DMS 273 treated with DMSO at 0.1 percent for 48 hours (cell line): ENCODE measurements at regions not wholly inside any gene's neighbourhood (a gene's known extent, or its start where the extent isn't known, plus 50 kb on each side); places are given as distances from the start of the nearest gene placed in this dataset.

Experiments
- DNase-seq: peaks from one replicate; lab custom pipeline; 2025; lab: John Stamatoyannopoulos, UW

DNA sequence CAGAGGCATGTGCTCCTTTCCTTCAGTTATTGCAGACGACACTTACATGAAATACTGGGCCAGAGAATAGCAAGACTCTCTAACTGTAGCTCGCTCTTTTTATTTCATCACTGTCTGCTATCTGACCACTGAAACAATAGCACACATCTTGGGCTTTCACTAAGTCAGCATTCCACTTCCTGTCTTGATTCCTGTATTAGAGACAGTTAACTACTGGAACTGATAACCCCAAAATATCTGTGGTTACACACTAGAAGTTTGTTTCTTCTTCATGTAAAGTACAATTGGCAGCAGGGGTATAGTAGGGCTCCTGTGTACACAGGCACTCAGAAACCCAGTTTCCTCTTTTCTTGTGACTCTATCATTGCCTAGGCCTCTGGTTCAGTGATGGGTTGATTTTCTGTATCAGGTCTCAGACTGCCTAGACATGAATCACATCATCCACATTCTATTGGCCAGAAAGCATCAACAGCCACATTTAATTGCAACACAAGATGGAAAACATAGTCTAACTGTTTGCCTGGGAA is 230.2 kb upstream of the CD96 start:
- DNase-seq = no peak

DNA sequence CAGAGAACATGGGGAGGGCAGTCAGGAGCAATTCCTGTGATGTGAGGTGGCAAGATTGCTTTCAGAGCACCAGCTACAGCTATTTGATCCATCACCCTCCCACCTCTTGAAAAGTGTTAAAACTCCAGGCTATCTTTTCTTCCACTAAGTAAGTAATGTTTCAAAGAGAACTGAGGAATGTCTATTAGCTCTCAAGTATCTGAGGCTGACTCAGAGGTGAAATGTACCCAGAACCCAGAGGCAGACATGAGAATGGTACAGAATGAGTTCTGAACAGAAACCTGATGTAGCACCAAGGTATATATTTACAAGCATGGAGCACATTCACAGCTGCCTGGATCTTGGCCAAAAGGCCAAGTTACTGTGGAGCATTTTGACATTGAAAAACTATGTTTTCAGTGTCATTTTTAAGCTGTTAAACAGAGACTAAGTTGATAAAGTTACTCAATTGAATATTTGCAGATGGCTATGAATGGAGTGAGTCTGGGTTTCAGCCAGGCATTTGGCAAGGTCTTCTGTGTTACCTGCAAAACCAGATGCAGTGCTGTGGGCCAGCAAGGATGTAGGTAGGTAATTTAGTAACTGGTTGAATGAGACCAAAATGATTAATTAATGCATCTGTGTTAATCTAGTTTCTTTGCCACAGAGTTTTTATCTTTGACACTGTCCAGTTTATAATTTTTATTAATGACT is 227.7 kb upstream of the CD96 start:
- DNase-seq = no peak

DNA sequence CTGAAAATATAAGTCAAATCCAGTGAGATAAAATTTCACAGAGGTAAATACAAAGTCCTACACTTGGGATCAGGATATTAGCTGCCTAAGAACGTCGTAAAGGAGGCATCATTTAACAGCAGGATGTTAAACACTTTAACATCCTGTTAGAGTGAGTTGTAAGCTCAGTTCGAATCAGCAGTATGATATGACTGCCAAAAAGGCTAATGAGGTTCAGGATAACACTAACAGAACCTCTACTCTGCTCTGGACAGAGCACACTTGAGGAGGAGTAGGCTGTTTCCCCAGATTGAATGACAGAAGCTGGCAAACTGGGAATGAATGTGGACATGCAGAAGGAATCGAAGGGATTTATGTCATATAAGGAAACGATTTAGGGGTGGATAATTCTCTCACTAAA is 227.1 kb upstream of the CD96 start:
- DNase-seq = no peak

DNA sequence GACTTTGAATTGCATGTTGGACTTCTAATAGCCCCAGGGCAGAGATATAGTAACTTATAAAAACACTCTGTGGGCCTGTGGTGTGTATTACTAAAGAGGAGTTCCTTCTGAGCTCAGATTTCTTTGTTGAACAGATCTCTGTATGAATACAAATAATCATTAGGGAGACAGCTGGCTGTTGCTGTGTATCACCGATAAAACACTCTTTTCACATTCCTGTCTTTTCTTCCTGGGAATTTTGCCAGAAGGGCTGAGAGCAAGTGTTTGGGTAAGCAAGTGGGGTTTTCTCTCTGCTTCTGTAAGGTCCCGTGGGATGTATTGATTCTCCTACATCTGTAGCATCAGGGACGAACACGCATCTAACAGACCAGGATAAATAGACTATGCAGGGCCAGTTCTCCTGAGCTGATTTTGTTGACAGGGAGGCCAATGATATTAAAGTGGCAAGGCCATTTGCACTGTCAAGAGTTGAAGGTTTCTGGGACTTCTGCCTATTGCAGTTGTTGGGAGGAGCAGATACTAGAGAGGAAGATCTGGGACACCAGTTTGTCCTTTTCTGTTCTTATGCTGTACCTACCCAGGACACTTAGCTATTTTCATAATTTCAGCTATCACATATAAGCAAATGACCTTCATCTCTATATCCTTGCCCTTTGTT is 225.9 kb upstream of the CD96 start:
- DNase-seq = peak; percentile 45

DNA sequence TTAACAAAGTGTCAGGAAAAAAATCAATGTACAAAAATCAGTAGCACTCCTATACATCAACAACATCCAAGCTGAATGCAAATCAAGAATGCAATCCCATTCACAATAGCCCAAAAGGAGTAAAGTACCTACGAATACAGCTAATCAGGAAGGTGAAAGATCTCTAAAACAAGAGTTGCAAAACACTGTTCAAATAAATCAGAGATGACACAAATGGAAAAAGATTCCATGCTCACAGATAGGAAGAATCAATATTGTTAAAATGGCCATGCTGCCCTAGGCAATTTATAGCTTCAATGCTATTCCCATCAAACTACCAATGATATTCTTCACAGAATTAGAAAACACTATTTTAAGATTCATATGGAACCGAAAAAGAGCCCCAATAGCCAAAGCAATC is 223.7 kb upstream of the CD96 start:
- no peak for DNase-seq

DNA sequence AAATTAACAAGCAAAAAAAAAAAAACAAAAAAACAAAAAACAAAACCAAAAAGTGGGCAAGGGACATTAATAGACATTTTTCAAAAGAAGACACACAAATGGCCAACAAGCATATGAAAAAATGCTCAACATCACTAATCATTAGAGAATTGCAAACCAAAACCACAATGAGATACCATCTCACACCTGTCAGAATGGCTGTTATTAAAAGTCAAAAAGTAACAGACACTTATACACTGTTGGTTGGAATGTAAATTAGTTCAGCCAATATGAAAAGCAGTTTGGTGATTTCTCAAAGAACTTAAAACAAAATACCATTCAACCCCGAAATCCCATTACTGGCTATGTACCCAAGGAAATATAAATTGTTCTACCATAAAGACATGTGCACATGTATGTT is 222.4 kb upstream of the CD96 start:
- no peak for DNase-seq

DNA sequence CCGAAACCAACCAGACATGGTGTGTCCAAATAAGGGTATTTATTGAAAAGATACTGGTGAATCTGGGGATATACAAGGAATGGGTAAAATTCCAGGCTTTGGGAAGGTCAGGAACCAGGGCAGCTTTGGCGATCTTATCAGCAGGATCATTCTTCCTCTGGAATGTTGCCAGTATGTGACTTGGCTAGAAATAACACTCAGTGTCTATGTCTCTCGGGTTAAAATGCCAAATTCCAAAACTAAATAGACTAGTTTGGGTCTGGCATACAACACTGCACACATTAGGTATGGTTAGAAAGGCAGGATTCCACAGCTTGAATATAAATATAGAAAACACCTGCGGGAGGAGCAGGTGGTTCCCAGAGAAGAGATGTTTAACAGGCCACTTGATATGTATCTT is 220.2 kb upstream of the CD96 start:
- no peak for DNase-seq

DNA sequence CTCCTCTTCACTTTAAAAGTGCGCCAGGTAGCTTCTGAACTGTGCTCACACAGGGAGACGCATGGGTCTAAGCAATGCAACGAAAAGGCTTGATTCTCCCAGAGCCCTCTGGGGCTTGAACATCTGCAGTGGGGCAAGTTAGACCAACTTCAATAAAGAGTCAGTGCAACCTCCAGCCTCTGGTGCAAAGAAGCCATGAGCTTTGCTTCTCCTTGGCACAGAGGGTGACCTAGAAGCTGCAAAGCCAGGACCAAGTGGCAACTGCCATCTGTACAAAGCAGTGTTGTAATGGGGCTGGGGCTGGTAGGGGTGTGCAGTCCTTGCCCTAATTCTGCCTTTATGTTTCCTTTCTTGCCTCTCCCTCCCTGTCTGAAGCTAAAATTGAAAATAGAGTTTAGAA is 219.0 kb upstream of the CD96 start:
- no peak for DNase-seq

DNA sequence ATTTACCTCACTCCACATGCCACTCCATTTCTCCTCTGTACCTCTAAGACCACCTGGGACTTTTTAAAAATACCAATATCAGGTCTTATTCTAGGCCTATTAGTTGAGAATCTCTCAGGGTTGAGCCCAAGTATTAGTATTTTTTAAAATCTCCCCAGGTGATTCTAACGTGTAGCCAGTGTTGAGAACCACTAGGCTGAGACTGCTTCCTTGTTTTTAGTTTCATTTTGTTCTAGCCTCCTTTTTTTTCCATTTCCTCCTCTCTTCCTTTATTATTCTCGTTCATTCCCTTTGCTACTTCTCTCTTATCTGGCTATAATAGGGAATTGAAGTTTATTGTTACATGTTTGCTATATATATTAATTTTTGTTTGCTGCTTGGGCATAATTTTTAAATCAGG is 217.8 kb upstream of the CD96 start:
- DNase-seq = no peak

DNA sequence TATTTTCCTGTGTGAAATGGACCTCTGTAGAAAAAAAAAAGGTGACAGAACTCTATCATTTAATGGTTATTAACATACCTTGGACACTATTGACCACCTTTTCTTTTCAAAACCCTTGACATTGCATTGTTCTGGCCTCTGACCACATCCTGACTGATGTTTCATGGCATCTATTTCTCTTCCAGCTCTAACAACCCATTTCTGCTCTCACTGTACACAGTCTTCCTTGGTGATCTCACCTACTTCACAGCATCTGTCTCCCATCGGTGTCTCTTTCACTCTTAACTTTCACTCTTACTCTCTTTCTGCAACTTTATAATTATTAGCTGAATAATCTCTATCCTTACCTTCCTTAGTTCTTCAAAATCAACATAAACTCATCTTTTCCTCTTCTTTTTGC is 217.4 kb upstream of the CD96 start:
- no peak for DNase-seq

DNA sequence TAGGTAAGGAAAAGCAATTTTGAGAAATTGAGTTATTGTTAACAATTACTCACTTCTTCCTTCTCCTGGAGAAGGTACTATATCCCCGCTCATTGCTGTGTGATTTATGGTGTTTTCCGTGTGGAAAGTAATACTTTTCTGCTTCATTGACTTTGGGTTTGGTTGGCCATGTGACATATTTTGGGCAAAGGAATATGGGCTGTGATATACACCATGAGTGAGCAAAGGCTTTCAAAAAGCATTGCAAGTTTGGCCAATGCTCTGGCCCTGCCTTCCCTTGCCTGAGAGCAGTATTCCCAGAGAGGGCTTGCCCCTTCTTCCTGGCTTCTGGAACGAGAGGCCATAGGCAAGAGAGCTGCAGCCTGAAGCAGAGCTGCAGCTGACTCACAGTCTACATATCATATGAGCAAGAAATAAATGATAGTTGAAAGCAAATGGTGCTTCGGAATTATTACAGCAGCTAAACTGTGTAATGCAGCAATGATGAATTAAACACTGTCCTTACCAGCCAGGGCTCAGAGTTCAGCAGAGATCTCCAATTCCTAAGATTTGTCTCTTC is 216.8 kb upstream of the CD96 start:
- DNase-seq = no peak

DNA sequence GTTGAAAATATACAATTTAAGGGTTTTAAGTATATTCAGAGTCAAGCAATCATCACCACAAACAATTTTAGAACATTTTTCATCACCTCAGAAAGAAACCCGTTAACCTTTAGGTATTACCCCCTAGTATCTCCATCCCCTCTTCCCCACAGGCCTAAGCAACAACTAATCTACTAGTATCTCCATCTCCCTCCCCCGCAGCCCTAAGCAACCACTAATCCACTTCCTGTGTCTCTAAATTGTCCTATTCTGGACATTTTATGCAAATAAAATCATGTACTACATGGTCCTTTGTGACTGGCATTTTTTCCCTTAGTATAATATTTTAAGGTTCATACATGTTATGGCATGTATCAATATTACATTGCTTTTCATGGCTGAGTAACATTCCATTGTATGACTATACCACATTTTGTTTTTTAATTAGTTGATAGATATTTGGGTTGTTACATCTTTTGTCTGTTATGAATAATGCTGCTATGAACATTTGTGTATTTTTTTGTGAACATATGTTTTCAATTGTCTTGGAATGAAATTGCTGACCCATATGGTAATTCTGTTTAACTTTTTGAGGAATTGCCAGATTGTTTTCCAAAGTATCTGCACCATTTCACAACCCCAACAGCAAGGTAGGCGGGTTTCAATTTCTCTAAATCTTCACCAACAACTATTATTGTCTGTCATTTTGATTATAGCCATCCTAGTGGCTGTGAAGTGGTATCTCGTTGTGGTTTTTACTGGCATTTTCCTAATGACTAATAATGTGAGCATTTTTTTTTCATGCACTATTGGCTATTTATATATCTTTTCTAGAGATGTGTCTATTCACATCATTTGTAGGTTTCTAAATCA is 215.6 kb upstream of the CD96 start:
- no peak for DNase-seq

DNA sequence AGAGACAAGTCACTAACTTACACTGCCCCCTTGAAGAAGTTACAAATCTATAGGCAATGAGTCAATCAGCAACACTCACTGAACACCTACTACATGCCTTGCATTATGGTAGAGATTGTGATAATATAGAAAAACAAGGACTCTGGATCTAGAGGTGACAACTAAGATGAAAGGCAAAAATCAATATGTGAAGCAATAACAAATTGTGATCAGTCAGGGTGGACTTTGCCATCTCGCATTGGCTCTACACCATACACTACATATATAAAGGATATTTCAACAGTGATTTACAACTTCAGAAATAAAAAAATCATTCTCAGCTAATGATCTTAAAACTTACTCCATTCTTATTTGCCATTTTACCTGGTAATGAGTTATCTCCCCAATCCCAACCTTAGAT is 210.7 kb upstream of the CD96 start:
- DNase-seq = no peak

DNA sequence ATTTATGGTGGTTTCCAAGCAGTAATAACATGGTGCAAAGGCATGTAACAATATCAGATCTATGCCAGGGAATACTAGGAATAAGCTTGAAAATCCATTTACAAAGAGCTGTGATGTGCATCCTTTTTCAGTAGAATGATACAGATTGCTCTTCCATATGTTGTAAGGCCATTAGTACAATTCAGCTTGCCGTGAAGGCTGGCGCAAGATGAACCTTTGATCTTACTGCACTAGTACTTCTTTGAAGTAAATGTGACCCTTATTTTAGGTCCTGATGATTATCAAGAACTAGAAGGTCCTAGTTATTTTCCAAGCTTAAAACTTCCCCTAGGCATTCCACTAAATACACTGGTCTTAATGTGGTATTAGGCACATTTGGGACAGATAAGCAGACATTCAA is 210.1 kb upstream of the CD96 start:
- DNase-seq = no peak

DNA sequence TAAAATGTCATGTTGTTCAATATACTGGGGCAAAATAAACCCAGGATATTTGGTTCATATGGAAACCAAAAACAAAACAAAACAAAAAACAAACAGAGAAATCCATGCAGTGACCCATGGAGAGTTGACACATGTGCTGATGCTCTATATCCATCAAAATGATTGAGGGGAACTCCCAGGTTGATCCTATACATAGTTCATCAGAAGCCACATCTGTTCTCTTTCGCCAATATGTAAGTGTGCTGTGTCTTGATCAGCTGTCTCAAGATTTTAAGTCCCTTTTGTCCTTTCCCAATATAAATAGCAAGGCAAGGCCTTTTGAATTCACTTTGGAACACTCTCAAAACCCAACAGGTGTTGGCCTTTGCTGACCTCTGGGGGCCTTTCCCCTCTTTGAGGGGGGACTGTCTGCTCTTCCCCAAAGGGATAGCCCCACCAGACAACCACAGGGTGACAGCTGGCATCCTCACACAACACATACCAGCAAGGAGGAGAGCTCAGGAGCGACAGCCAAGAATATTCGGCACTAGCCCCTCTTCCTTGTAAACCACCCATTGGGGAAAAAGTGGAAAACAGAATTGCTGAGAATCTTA is 209.4 kb upstream of the CD96 start:
- no peak for DNase-seq

DNA sequence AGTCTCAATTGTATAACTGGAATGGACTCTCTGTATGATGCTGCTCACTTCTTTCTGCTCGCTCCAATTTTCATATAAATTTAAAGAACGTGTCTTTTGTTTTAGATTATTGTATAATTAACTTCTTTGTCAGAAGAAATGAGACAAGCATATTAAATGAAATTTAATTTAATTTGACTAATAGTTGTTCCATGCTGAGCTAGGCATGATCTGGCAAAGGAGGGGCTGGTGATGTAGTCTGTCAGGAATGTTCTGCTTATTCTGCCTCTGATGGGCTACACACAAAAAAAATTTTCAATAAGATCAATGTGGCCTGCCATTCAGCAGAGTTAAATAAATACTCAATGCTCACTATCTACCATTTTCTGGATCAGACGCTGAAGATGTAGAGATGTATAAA is 208.4 kb upstream of the CD96 start:
- DNase-seq = no peak

DNA sequence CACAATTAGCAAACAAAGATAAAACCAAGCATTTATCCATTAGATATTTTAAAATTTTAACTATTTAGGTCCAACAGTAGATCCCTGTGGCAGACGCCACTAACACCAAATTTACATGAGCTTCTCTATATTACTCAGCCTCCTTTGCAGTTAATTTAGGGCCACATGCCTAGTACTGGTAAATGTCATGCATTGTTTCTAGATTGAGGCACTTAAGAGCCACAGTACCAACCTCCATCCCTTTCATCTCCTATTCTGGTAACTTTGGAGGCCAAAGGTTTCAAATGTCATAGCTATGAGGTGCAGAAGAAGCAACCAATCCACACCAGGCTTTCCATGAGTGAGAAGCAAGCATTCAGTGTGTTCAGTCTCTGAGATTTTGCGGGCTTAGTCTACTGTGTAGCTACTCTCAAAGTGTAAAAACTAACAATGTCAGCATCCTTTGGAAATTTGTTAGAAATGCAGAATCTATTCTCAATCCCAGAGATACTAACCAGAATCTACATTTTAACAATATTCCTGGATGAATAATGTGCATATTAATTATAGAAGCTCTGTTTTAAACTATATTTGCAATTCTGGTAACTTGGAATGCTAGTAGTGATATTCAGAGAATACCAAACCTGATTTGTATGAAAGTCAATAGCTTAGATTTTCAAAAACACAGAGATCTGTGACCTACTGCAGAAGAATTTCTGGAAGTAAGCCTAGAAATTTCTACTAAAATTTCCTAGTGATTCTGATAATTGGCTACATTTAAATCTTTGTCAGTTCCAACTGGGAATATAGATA is 206.3 kb upstream of the CD96 start:
- no peak for DNase-seq

DNA sequence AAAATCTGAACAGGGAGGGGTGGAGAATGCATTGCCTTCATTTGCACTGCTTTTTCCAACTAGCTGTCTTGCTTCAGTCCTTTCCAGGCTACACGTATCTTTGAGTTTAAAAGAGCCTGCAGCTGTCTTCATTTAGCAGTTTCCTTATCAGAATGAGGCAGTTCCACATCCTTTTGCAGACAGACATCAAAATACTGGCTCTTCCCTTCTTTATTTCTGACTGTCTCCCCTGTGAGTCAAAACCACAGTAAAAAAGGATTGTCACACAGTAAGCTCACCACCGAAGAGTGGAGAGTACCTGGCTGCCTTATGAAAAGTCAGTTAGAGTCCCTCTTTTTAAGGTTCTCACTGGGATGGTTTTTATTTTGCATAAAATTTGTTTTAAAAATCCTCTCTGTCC is 205.5 kb upstream of the CD96 start:
- no peak for DNase-seq

DNA sequence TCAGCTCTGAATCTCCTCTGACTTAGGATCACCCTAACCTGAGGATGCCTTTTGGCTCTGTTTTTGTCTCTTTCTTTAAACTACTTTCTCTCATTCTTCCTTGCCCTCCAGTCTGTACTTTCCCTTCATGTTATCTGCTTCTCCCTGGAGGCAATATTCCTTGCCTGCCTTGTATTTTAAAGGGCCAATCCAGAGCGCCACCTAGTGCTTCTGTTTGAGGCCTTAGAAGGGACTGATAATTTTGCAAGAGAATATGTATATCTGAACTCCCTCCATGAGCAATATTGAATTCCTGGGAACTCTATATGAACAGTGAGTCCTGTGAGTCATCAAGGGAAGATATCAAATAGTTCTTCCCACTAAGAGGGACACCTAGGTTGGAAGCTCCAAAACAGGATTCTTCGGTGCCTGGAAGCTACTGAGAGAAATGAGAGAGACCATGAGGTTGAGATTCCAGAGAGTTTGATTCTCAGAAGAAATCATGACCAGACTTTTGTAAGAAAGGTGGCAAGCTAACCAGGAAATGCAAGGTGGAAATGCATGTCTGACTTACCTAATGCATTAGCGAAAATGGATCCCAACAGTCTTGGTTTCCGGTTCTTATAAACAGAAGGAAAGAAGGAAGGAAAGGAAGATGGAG is 203.8 kb upstream of the CD96 start:
- peak; percentile 59 for DNase-seq

DNA sequence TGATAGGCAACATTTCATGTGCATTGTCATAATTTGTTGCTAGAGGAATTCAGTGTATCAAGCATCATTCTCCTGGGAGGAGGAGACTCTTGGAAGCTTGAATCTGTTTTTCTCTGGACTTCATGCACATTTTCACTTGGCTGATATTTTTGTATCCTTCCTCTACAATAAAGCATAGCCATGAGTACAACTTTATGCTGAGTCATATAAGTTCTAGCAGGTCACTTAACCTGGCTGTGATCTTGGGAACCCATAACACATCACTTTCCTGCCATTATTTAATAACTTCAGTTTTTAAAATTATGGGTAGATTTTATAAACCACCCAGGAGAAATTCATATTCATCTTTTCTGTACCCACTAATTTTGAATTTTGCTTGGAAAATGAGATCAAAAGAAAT is 203.0 kb upstream of the CD96 start:
- no peak for DNase-seq

DNA sequence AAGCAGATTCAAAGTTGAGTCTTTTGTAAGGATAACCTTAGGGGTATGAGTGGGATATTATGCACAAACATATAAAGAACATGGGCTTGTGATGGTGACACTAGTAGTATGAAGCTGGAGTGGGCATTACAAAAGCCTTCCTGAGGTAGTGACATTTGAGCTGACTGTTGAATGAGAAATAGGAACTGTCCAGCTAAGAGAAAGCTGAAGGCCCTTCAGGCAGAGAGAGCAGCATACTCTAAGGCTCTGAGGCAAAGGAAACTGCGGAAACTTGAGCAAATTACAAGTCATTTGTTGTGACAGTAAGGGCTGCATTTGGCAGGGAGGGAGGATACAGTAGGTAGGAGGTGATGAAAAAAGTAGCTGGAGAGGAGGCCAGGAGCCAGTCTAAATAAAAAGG is 190.7 kb upstream of the CD96 start:
- no peak for DNase-seq
